Ishikawa (cell line): ENCODE measurements at regions not wholly inside any gene's neighbourhood (a gene's known extent, or its start where the extent isn't known, plus 50 kb on each side); places are given as distances from the start of the nearest gene placed in this dataset.

Experiments
- CEBPB ChIP-seq: IDR thresholded peaks from 2 replicates; pipeline ENCODE4 v1.6.1; 2012
- CREB1 ChIP-seq: IDR thresholded peaks from 2 replicates; pipeline ENCODE4 v1.6.1; 2012; ENCODE audit warnings: low read depth
- EGR1 ChIP-seq: IDR thresholded peaks from 2 replicates; pipeline ENCODE4 v1.6.1; 2012
- EP300 ChIP-seq: IDR thresholded peaks from 2 replicates; pipeline ENCODE4 v1.6.1; 2012; ENCODE audit warnings: borderline replicate concordance
- FOXM1 ChIP-seq: IDR thresholded peaks from 2 replicates; pipeline ENCODE4 v1.6.1; 2012; ENCODE audit warnings: low read depth, borderline replicate concordance
- MAX ChIP-seq: IDR thresholded peaks from 2 replicates; pipeline ENCODE4 v1.6.1; 2012
- NFIC ChIP-seq: IDR thresholded peaks from 2 replicates; pipeline ENCODE4 v1.6.1; 2012
- RAD21 ChIP-seq: IDR thresholded peaks from 2 replicates; pipeline ENCODE4 v1.6.1; 2012; ENCODE audit warnings: low read depth
- TAF1 ChIP-seq: IDR thresholded peaks from 2 replicates; pipeline ENCODE4 v1.6.1; 2012; ENCODE audit warnings: low read depth, mild to moderate bottlenecking
- TCF12 ChIP-seq: IDR thresholded peaks from 2 replicates; pipeline ENCODE4 v1.6.1; 2012; ENCODE audit warnings: low read depth
- TEAD4 ChIP-seq: IDR thresholded peaks from 2 replicates; pipeline ENCODE4 v1.6.1; 2012
- USF1 ChIP-seq: IDR thresholded peaks from 2 replicates; pipeline ENCODE4 v1.6.1; 2012
- YY1 ChIP-seq: IDR thresholded peaks from 2 replicates; pipeline ENCODE4 v1.6.1; 2012; ENCODE audit warnings: low read depth
- ZBTB7A ChIP-seq: IDR thresholded peaks from 2 replicates; pipeline ENCODE4 v1.6.1; 2012; ENCODE audit warnings: low read depth
- TF ChIP-seq, protein P1 (sequence below): IDR thresholded peaks from 2 replicates; pipeline ENCODE4 v1.6.1; 2012; ENCODE audit warnings: low read depth, mild to moderate bottlenecking

DNA sequence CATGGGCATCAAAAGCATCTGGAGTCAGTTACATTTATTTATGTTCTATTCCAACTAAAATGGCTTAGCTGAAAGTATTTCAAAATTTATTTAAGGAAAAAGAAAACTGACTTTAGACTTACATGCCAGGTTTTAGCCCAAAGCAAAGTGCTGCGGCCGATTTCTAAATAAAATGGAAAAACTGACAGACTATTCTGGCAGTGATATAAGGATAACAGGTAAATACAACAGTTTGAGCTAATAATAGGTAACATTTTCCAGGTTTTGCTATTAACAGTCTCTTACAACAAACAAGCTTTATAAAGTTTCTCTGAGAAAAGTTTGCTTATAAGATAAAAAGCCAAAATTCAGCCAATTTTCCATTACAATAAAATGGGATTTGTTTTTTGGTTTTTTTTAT, 937.2 kb upstream of the FLRT2 start:
- no peak for TF ChIP-seq ZBTB7A
- TF ChIP-seq CEBPB: no peak
- TF ChIP-seq TAF1: no peak
- TF ChIP-seq TCF12: no peak
- no peak for TF ChIP-seq USF1
- TF ChIP-seq CREB1: no peak
- no peak for TF ChIP-seq FOXM1
- no peak for TF ChIP-seq RAD21
- TF ChIP-seq NFIC: no peak
- TF ChIP-seq EGR1: no peak
- TF ChIP-seq, protein P1, sequence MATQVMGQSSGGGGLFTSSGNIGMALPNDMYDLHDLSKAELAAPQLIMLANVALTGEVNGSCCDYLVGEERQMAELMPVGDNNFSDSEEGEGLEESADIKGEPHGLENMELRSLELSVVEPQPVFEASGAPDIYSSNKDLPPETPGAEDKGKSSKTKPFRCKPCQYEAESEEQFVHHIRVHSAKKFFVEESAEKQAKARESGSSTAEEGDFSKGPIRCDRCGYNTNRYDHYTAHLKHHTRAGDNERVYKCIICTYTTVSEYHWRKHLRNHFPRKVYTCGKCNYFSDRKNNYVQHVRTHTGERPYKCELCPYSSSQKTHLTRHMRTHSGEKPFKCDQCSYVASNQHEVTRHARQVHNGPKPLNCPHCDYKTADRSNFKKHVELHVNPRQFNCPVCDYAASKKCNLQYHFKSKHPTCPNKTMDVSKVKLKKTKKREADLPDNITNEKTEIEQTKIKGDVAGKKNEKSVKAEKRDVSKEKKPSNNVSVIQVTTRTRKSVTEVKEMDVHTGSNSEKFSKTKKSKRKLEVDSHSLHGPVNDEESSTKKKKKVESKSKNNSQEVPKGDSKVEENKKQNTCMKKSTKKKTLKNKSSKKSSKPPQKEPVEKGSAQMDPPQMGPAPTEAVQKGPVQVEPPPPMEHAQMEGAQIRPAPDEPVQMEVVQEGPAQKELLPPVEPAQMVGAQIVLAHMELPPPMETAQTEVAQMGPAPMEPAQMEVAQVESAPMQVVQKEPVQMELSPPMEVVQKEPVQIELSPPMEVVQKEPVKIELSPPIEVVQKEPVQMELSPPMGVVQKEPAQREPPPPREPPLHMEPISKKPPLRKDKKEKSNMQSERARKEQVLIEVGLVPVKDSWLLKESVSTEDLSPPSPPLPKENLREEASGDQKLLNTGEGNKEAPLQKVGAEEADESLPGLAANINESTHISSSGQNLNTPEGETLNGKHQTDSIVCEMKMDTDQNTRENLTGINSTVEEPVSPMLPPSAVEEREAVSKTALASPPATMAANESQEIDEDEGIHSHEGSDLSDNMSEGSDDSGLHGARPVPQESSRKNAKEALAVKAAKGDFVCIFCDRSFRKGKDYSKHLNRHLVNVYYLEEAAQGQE: no peak
- TF ChIP-seq YY1: no peak
- TF ChIP-seq TEAD4: no peak
- no peak for TF ChIP-seq MAX
- no peak for TF ChIP-seq EP300

DNA sequence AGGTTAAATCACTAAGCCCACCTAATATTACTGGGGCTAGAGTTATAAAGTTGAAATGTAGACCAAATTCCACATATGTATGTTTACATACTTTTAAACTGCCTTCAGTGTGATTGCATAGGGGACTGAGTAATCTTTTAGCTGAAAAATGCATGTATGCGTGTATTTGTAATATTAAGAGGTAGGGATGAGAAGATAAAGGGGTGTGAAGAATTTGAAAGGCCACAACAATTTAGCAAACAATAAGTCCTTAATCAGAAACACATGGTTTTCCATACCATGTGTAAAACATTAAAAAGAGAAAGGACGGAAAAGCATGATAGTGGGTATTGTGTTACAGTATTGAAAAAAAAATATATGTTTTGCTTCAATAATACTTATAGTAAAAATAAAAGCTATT, 919.9 kb upstream of the FLRT2 start:
- TF ChIP-seq MAX: no peak
- TF ChIP-seq TAF1: no peak
- no peak for TF ChIP-seq ZBTB7A
- TF ChIP-seq TCF12: no peak
- no peak for TF ChIP-seq NFIC
- no peak for TF ChIP-seq CEBPB
- TF ChIP-seq FOXM1: no peak
- no peak for TF ChIP-seq RAD21
- TF ChIP-seq USF1: no peak
- no peak for TF ChIP-seq TEAD4
- no peak for TF ChIP-seq YY1
- no peak for TF ChIP-seq EGR1
- no peak for TF ChIP-seq CREB1

- no peak for TF ChIP-seq CEBPB
- no peak for TF ChIP-seq MAX
- no peak for TF ChIP-seq YY1
- TF ChIP-seq TEAD4: no peak
- no peak for TF ChIP-seq USF1
- TF ChIP-seq, protein P1: no peak
- TF ChIP-seq EGR1: no peak
- no peak for TF ChIP-seq CREB1
- TF ChIP-seq EP300: no peak
- no peak for TF ChIP-seq RAD21
- TF ChIP-seq TAF1: no peak
- no peak for TF ChIP-seq FOXM1
- no peak for TF ChIP-seq ZBTB7A
Measured at GRCh38 chr14:84622357-84622756, 907.6 kb upstream of the FLRT2 start.

GRCh38 chr14:84643446-84643845, 886.5 kb upstream of the FLRT2 start:
- TF ChIP-seq TEAD4 (no peak), FOXM1 (no peak)

- TF ChIP-seq CREB1 (no peak), USF1 (no peak), NFIC (no peak), YY1 (no peak), TCF12 (no peak), CEBPB (no peak), TEAD4 (no peak), ZBTB7A (no peak), TAF1 (no peak), EP300 (no peak), FOXM1 (no peak), MAX (no peak), RAD21 (no peak), EGR1 (no peak)
- TF ChIP-seq, protein P1: no peak
Measured at GRCh38 chr14:84646786-84647500, 883.0 kb upstream of the FLRT2 start.
